SH-SY5Y (cell line): ENCODE measurements at regions not wholly inside any gene's neighbourhood (a gene's known extent, or its start where the extent isn't known, plus 50 kb on each side); places are given as distances from the start of the nearest gene placed in this dataset.

ENCODE experiments used
- GATA2 ChIP-seq: IDR thresholded peaks from 2 replicates; pipeline ENCODE4 v1.6.1; 2011; ENCODE audit warnings: mild to moderate bottlenecking, low read depth, low read length
- GATA3 ChIP-seq: IDR thresholded peaks from 2 replicates; pipeline ENCODE4 v1.6.1; 2011; ENCODE audit warnings: low read depth, mild to moderate bottlenecking, low read length, moderate library complexity

DNA sequence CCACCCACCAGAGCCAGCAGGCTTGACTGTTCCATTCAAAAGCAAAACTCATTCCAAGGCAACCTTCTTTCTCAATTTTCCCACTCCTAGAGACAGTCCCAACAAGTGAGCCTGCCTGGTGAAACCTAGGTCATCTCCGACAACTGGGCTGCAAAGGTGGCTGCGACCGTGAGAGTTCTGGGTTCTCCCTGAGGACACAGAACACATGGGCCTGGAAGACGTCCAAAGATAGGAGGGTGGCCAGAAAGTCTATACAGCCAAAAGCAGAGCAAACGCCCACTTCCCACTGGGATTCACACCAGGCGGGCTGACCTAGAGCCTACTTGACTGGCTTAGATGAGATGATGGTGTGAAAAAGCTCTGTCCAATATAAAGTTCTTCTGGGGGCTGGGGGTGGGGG lies 90.2 kb upstream of the GRIK3 start:
- TF ChIP-seq GATA3, result no peak
- TF ChIP-seq GATA2, result no peak
